ENCODE measurements at regions not wholly inside any gene's neighbourhood (a gene's known extent, or its start where the extent isn't known, plus 50 kb on each side); places are given as distances from the start of the nearest gene placed in this dataset.
"Not testable (repeated sequence)": the region's sequence is repeated elsewhere in the genome, so short reads cannot be mapped to it uniquely, and the experiment has no call there.

GRCh38 chr21:33973268-33973667 is 57.7 kb upstream of the ATP5PO start:
- ATAC-seq, result no peak
- no peak overlapping the region for H3K4me3 Mint-ChIP-seq
- H3K4me1 Mint-ChIP-seq (ENCODE audit: low read depth in 2 of 2), result peaks cover 60 to 62% of the 10 kb centered on the region in 2 donors

GRCh38 chr21:33972539-33972938 is 56.9 kb upstream of the ATP5PO start:
- peaks cover 54 to 56% of the 10 kb centered on the region in 2 donors for H3K4me1 Mint-ChIP-seq (ENCODE audit: low read depth in 2 of 2)
- no peak for ATAC-seq
- no peak for DNase-seq (ENCODE audit: low spot score)
- peak overlapping the region; percentile 51 to 55 for H3K27ac Mint-ChIP-seq
- no peaks in the 10 kb centered on the region for H3K9me3 Mint-ChIP-seq
- peak overlapping the region; percentile 27 for H3K4me3 Mint-ChIP-seq
- peaks cover 6% of the 10 kb centered on the region for H3K36me3 Mint-ChIP-seq
- no peaks in the 10 kb centered on the region for H3K27me3 Mint-ChIP-seq

More at GRCh38 chr21:33973268-33973667, 57.7 kb upstream of the ATP5PO start:
- Mint-ChIP-seq H3K36me3 (peaks cover 6% of the 10 kb centered on the region), H3K27me3 (no peaks in the 10 kb centered on the region), H3K9me3 (no peaks in the 10 kb centered on the region), H3K27ac (peak overlapping the region in 1 of 2 donors; percentile 72)
- no peak for DNase-seq (ENCODE audit: low spot score)

- H3K9me3 Mint-ChIP-seq, result no peaks in the 10 kb centered on the region
- H3K4me3 Mint-ChIP-seq, result peak overlapping the region; percentile 27
- peak overlapping the region; percentile 51 to 55 for H3K27ac Mint-ChIP-seq
- ATAC-seq (no peak), DNase-seq (ENCODE audit: low spot score) (no peak)
- H3K36me3 Mint-ChIP-seq, result peaks cover 6% of the 10 kb centered on the region
- peaks cover 44 to 49% of the 10 kb centered on the region in 2 donors for H3K4me1 Mint-ChIP-seq (ENCODE audit: low read depth in 2 of 2)
- H3K27me3 Mint-ChIP-seq, result no peaks in the 10 kb centered on the region
These were observed 55.9 kb upstream of the ATP5PO start for GRCh38 chr21:33971492-33972013.

- ATAC-seq, result no peak
- H3K4me1 Mint-ChIP-seq (ENCODE audit: low read depth in 2 of 2), result peaks cover 26 to 31% of the 10 kb centered on the region in 2 donors
These were observed 54.0 kb upstream of the ATP5PO start for GRCh38 chr21:33969581-33969980.

GRCh38 chr21:33968995-33969348 is 53.4 kb upstream of the ATP5PO start:
- Mint-ChIP-seq H3K27me3 (no peaks in the 10 kb centered on the region), H3K36me3 (no peaks in the 10 kb centered on the region), H3K4me3 (no peak overlapping the region)

More at GRCh38 chr21:33969581-33969980, 54.0 kb upstream of the ATP5PO start:
- Mint-ChIP-seq H3K4me3 (no peak overlapping the region), H3K36me3 (no peaks in the 10 kb centered on the region), H3K9me3 (no peaks in the 10 kb centered on the region), H3K27ac (peak overlapping the region; percentile 53 to 54), H3K27me3 (no peaks in the 10 kb centered on the region)
- DNase-seq (ENCODE audit: low spot score), result no peak

GRCh38 chr21:33968080-33968994 is 52.7 kb upstream of the ATP5PO start:
- Mint-ChIP-seq H3K36me3 (no peaks in the 10 kb centered on the region), H3K4me1 (ENCODE audit: low read depth in 2 of 2) (peaks cover 20 to 27% of the 10 kb centered on the region in 2 donors), H3K9me3 (no peaks in the 10 kb centered on the region), H3K27ac (peak overlapping the region in 1 of 2 donors; percentile 54), H3K4me3 (no peak overlapping the region), H3K27me3 (no peaks in the 10 kb centered on the region)
- DNase-seq (ENCODE audit: low spot score) (no peak), ATAC-seq (peak; percentile 61 to 65)

More at GRCh38 chr21:33968995-33969348, 53.4 kb upstream of the ATP5PO start:
- H3K4me1 Mint-ChIP-seq (ENCODE audit: low read depth in 2 of 2), result peaks cover 20 to 29% of the 10 kb centered on the region in 2 donors
- ATAC-seq, result no peak
- peak overlapping the region in 1 of 2 donors; percentile 54 for H3K27ac Mint-ChIP-seq
- DNase-seq (ENCODE audit: low spot score), result no peak
- no peaks in the 10 kb centered on the region for H3K9me3 Mint-ChIP-seq

GRCh38 chr21:33967086-33967571 is 51.5 kb upstream of the ATP5PO start:
- Mint-ChIP-seq H3K4me1 (ENCODE audit: low read depth in 2 of 2) (peaks cover 23 to 24% of the 10 kb centered on the region in 2 donors), H3K9me3 (peaks cover 3% of the 10 kb centered on the region), H3K27me3 (no peaks in the 10 kb centered on the region), H3K36me3 (no peaks in the 10 kb centered on the region), H3K4me3 (no peak overlapping the region), H3K27ac (peak overlapping the region; percentile 10 to 58)
- DNase-seq (ENCODE audit: low spot score) (no peak), ATAC-seq (no peak)

GRCh38 chr21:33966324-33966949 is 50.8 kb upstream of the ATP5PO start:
- ATAC-seq (no peak), DNase-seq (ENCODE audit: low spot score) (no peak)
- Mint-ChIP-seq H3K9me3 (peaks cover 8% of the 10 kb centered on the region), H3K27me3 (no peaks in the 10 kb centered on the region), H3K4me1 (ENCODE audit: low read depth in 2 of 2) (peaks cover 16 to 19% of the 10 kb centered on the region in 2 donors), H3K36me3 (no peaks in the 10 kb centered on the region), H3K4me3 (no peak overlapping the region), H3K27ac (no peak overlapping the region)

- not testable (repeated sequence) for H3K36me3 Mint-ChIP-seq; ATAC-seq; H3K27ac Mint-ChIP-seq; H3K4me3 Mint-ChIP-seq; DNase-seq (ENCODE audit: low spot score); H3K27me3 Mint-ChIP-seq; H3K9me3 Mint-ChIP-seq
- H3K4me1 Mint-ChIP-seq (ENCODE audit: low read depth in 2 of 2), result peaks cover 12 to 17% of the 10 kb centered on the region in 2 donors
These were observed 50.1 kb upstream of the ATP5PO start for GRCh38 chr21:33965662-33966061.

All from natural killer cell treated with Interleukin-12 subunit alpha and Interleukin-12 subunit beta and Interleukin-15 and Interleukin-18, amount 100 ng/mL, for 72 hours (primary cell).